Ectodermal cell (in vitro differentiated cells): ENCODE measurements at regions not wholly inside any gene's neighbourhood (a gene's known extent, or its start where the extent isn't known, plus 50 kb on each side); places are given as distances from the start of the nearest gene placed in this dataset.

Experiments
- H3K27ac ChIP-seq: 2 replicates; pipeline ENCODE4 v1.7.0; 2013; ENCODE audit warnings: mild to moderate bottlenecking, low read depth, low read length; ENCODE audit not compliant: insufficient read depth, poor library complexity, severe bottlenecking
- H3K27me3 ChIP-seq: 2 replicates; pipeline ENCODE4 v1.7.0; 2013; ENCODE audit warnings: mild to moderate bottlenecking, low read length; ENCODE audit not compliant: insufficient read depth, control insufficient read depth, poor library complexity, severe bottlenecking
- H3K36me3 ChIP-seq: one replicate; pipeline ENCODE4 v1.7.0; 2013; ENCODE audit warnings: low read length; ENCODE audit not compliant: control insufficient read depth, insufficient read depth
- H3K4me1 ChIP-seq: one replicate; pipeline ENCODE4 v1.7.0; 2013; ENCODE audit warnings: low read length; ENCODE audit not compliant: control insufficient read depth, insufficient read depth
- H3K4me3 ChIP-seq: 2 replicates; pipeline ENCODE4 v1.7.0; 2013; ENCODE audit warnings: low read depth, low read length, control low read depth; ENCODE audit not compliant: insufficient read depth
- H3K9me3 ChIP-seq: 2 replicates; pipeline ENCODE4 v1.7.0; 2013; ENCODE audit warnings: mild to moderate bottlenecking, low read length, moderate library complexity; ENCODE audit not compliant: control insufficient read depth
- WGBS, 2 experiments: methylation state at CpG; one replicate each; pipeline ENCODE4 v1.1.7; 2013; ENCODE audit warnings: missing lambda C conversion rate in 2 of 2; 5-methylcytosine and 5-hydroxymethylcytosine counted together

- no peaks in the 10 kb centered on the region for H3K27me3 ChIP-seq
- H3K4me3 ChIP-seq, result no peak overlapping the region
- H3K4me1 ChIP-seq, result no peaks in the 10 kb centered on the region
- no peak overlapping the region for H3K27ac ChIP-seq
- no peaks in the 10 kb centered on the region for H3K9me3 ChIP-seq
- no peaks in the 10 kb centered on the region for H3K36me3 ChIP-seq
- 92 to 94% methylated on average over 21 of the region's 21 CpGs for WGBS, 2 experiments
Measured at GRCh38 chr7:109898-110556, 82.3 kb upstream of the FAM20C start.

GRCh38 chr7:110557-111232 is 81.7 kb upstream of the FAM20C start:
- no peaks in the 10 kb centered on the region for H3K36me3 ChIP-seq
- WGBS, 2 experiments, result 95 to 97% methylated on average over 11 of the region's 11 CpGs
- H3K4me1 ChIP-seq, result no peaks in the 10 kb centered on the region
- H3K4me3 ChIP-seq, result no peak overlapping the region
- H3K9me3 ChIP-seq, result no peaks in the 10 kb centered on the region
- H3K27me3 ChIP-seq, result no peaks in the 10 kb centered on the region
- no peak overlapping the region for H3K27ac ChIP-seq

GRCh38 chr7:111591-111990 is 80.8 kb upstream of the FAM20C start:
- 100% methylated on average over 1 of the region's 1 CpG; no CpG with 5 or more reads in 1 of the 2 experiments for WGBS, 2 experiments
- Histone ChIP-seq H3K36me3 (no peaks in the 10 kb centered on the region), H3K9me3 (no peaks in the 10 kb centered on the region), H3K4me3 (no peak overlapping the region), H3K27me3 (no peaks in the 10 kb centered on the region), H3K4me1 (no peaks in the 10 kb centered on the region), H3K27ac (no peak overlapping the region)

- no peak overlapping the region for H3K27ac ChIP-seq
- 93 to 94% methylated on average over 5 of the region's 5 CpGs for WGBS, 2 experiments
- no peaks in the 10 kb centered on the region for H3K27me3 ChIP-seq
- no peaks in the 10 kb centered on the region for H3K36me3 ChIP-seq
- no peaks in the 10 kb centered on the region for H3K4me1 ChIP-seq
- no peak overlapping the region for H3K4me3 ChIP-seq
- H3K9me3 ChIP-seq, result no peaks in the 10 kb centered on the region
Measured at GRCh38 chr7:112881-113280, 79.5 kb upstream of the FAM20C start.

- Histone ChIP-seq H3K27me3 (no peaks in the 10 kb centered on the region), H3K9me3 (no peaks in the 10 kb centered on the region), H3K36me3 (no peaks in the 10 kb centered on the region), H3K4me3 (no peak overlapping the region), H3K27ac (no peak overlapping the region), H3K4me1 (peaks cover 6% of the 10 kb centered on the region)
- WGBS, 2 experiments, result 91 to 95% methylated on average over 11 to 12 of the region's 12 CpGs
Measured at GRCh38 chr7:115274-115911, 77.0 kb upstream of the FAM20C start.

DNA sequence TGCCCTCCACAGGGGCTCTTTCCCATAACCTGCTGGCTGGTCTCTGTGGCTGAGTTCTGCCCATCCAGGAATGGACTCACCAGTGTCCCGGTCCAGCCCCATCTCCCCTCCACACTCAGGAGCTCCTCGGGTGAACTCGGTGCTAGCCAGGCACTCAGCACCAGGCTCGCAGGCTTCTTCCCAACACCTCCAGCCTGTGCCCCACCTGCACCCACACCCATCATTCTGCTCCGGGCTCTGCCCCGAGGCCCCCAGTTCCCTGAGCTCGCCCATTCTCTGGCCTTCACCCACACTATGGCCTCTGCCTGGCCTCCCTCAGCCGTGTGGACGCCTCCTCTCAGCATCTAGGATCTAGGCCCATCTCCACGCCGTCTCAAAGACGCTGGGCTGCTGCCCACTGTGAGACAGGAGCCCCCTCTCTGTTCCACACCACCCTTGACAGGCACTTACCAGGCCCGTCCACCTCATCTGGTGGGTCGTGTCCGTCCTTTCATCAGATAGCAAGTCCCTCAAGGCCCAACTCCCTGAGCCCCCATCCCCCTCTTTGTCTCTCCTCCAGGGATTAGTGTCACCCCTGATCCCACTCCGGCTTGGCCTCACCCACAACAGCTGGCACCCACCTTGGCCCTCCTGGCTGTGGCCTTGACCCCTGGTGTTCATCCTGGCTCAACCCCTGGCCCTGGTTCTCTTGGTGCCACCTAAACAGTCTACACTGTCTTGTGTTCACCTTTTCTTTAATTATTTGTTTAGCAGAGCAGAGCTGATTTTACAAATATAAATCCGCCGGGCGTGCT is 76.0 kb upstream of the FAM20C start:
- Histone ChIP-seq H3K36me3 (no peaks in the 10 kb centered on the region), H3K27me3 (no peaks in the 10 kb centered on the region), H3K4me3 (no peak overlapping the region), H3K4me1 (peaks cover 10% of the 10 kb centered on the region), H3K27ac (no peak overlapping the region), H3K9me3 (no peaks in the 10 kb centered on the region)
- WGBS, 2 experiments, result 89 to 90% methylated on average over 19 of the region's 19 CpGs

GRCh38 chr7:117836-118614 is 74.3 kb upstream of the FAM20C start:
- WGBS, 2 experiments, result 88 to 90% methylated on average over 12 to 15 of the region's 22 CpGs
- H3K36me3 ChIP-seq, result no peaks in the 10 kb centered on the region
- H3K4me1 ChIP-seq, result peaks cover 14% of the 10 kb centered on the region
- H3K27me3 ChIP-seq, result no peaks in the 10 kb centered on the region
- no peak overlapping the region for H3K27ac ChIP-seq
- no peak overlapping the region for H3K4me3 ChIP-seq
- H3K9me3 ChIP-seq, result no peaks in the 10 kb centered on the region

DNA sequence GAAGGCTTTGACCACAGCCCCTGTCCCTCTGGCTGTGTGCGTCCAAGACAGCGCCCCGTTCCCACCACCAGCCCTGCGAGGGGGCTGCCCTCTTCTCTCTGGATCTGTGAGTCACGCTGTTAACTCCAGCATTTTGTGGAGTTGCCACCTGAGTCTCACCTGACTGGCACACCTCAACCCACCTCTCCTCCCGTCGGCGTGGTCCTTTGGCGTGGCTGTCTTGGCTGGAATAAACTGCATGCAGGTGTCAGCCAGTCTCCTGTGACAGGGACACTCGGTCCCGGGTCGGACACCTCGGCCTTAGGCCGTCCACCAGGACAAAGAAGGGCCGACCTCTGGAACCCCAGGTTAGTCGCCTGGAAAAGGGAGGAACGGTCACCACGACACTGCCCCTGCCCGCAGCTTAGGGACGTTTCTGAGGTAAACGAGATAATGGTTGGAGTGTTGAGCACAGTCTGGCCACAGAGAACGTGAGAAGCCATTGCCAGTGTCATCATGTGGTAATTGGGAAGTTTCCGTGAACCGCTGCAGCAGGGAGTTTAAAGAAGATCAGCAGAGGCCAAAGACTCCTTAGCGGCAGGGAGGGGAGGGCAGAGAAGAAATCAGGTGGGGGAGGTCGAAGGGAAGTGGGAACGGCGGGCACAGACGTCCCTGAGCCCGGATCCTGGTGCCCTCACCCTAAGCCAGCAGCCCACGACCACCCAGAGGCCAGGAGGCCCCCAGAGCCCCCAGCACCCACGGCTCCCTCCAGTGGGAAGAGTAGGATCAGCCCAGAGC is 73.6 kb upstream of the FAM20C start:
- no peak overlapping the region for H3K4me3 ChIP-seq
- peaks cover 14% of the 10 kb centered on the region for H3K4me1 ChIP-seq
- H3K36me3 ChIP-seq, result no peaks in the 10 kb centered on the region
- no peak overlapping the region for H3K27ac ChIP-seq
- no peaks in the 10 kb centered on the region for H3K27me3 ChIP-seq
- H3K9me3 ChIP-seq, result no peaks in the 10 kb centered on the region
- WGBS, 2 experiments, result 90 to 93% methylated on average over 32 of the region's 32 CpGs
